Pons (tissue), 1 donor: ENCODE measurements at regions not wholly inside any gene's neighbourhood (a gene's known extent, or its start where the extent isn't known, plus 50 kb on each side); places are given as distances from the start of the nearest gene placed in this dataset.
"Not testable (repeated sequence)": the region's sequence is repeated elsewhere in the genome, so short reads cannot be mapped to it uniquely, and the experiment has no call there.

Experiments used
- DNase-seq: peaks from one replicate; pipeline ENCODE4 v3.0.0-alpha.2; 2016; ENCODE audit warnings: low spot score

GRCh38 chr12:89774645-89775044 lies 66.0 kb upstream of the ATP2B1 start:
- no peak for DNase-seq

GRCh38 chr12:89770391-89770790 lies 61.8 kb upstream of the ATP2B1 start:
- no peak for DNase-seq

- no peak for DNase-seq
These were observed 60.8 kb upstream of the ATP2B1 start for GRCh38 chr12:89769483-89769818.

DNA sequence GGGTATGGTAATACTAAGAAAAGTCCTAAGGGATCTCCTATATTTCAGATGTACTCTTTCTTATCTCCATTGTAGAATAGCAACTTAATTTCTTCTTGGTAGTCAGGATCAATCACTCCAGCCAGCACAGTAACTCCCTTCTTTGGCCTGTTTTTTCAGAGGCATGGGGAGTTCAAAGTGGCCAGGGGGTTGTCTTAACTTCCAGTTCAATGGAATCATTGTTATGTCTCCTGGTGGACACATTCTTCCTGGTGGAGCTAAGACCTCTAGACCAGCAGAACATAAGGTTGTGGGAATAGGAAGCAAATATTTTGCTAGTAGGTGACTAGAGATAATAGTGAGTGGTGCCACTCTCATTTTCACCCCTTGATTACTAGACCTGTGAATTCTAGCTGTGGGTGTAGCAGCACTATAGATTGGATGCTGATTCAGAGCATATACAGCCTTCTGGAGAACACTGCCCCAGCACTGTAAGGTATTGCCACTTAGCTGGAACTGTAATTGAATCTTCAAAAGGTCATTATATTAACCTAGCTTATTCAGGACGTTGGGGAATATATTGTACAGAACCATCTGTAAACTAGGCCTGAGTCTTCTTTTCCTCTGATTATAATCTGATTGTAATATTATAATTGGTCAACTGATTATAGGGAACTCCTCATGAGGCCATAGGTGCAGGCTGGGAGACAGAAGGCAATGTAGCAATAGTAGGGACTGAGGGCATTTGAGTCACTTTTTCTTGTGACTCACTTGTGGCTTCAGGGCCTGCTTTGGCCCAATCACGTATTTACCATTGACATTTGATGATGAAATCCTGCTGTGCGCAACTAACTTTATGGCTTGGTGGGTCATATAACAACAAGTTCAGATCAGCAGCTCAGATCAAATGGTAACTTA lies 60.2 kb upstream of the ATP2B1 start:
- no peak for DNase-seq

- no peak for DNase-seq
These were observed 57.6 kb upstream of the ATP2B1 start for GRCh38 chr12:89765959-89766824.

- not testable (repeated sequence) for DNase-seq
These were observed 55.5 kb upstream of the ATP2B1 start for GRCh38 chr12:89764164-89764563.

GRCh38 chr12:89762498-89763170 lies 54.0 kb upstream of the ATP2B1 start:
- no peak for DNase-seq

DNA sequence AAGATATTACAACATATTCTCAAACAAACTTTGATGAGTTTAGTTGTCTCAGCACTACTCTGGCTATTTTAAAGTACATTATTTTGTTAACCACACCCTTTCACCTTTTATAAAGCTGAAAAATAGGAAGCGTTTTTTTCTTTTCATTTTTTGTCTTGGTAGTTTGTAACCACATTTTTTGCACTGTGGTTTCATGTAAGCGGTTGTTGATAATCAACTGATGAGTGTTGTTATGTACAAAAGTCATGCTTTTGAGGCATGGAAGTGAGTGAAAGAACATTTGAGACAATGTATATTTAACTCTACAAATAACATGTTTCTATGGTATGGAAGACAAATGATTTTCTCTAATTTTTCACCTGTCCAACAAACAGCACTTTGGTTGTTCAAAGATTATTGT lies 52.1 kb upstream of the ATP2B1 start:
- DNase-seq, result no peak
